Mammary epithelial cell (primary cell): ENCODE measurements at regions not wholly inside any gene's neighbourhood (a gene's known extent, or its start where the extent isn't known, plus 50 kb on each side); places are given as distances from the start of the nearest gene placed in this dataset.

Experiments
- CTCF ChIP-seq, 2 donors: IDR thresholded peaks in 1 of 2; conservative IDR thresholded peaks in 1 of 2; 2 replicates each; pipeline ENCODE4 v1.5.1; 2011 to 2012; ENCODE audit warnings: inconsistent platforms in 2 of 2, low read length in 2 of 2, mild to moderate bottlenecking in 2 of 2, control low read depth in 1 of 2, low read depth in 1 of 2; ENCODE audit not compliant: insufficient read depth in 1 of 2; ENCODE audit errors: extremely low read depth in 1 of 2
- EZH2 ChIP-seq: IDR thresholded peaks from 2 replicates; pipeline ENCODE4 v1.6.1; 2012; ENCODE audit warnings: low read length, inconsistent platforms, borderline replicate concordance

- no peak for TF ChIP-seq CTCF (conservative IDR thresholded peaks at IDR 0.05 in 1 of 2, IDR thresholded peaks at IDR 0.05 in 1 of 2; ENCODE audit: extremely low read depth in 1 of 2, insufficient read depth in 1 of 2, low read depth in 1 of 2, low read length in 2 of 2)
- no peak for TF ChIP-seq EZH2
Measured at GRCh38 chr3:76768912-76769311, 271.0 kb upstream of the ROBO2 start.
